Esophagus muscularis mucosa (tissue), 4 donors: ENCODE measurements at regions not wholly inside any gene's neighbourhood (a gene's known extent, or its start where the extent isn't known, plus 50 kb on each side); places are given as distances from the start of the nearest gene placed in this dataset.

Experiments
- DNase-seq: peaks from one replicate; pipeline ENCODE4 v3.0.0-alpha.2; 2017; ENCODE audit errors: extremely low spot score
- H3K27ac ChIP-seq, 4 donors: fragments of 200-600 bp; sonication (generic); replicated peaks in 1 of 4; 1 replicate in 3 of 4; 2 replicates in 1 of 4; pipeline ENCODE4 v1.5.1; 2016 to 2019; ENCODE audit warnings: mild to moderate bottlenecking in 1 of 4
- H3K27me3 ChIP-seq, 4 donors: fragments of 200-600 bp; sonication (generic); one replicate each; pipeline versions ENCODE4 v1.5.1 to v1.6.0; 2016 to 2019
- H3K36me3 ChIP-seq, 4 donors: fragments of 200-600 bp; sonication (generic); one replicate each; pipeline ENCODE4 v1.5.1; 2016 to 2019
- H3K4me1 ChIP-seq, 4 donors: fragments of 200-600 bp; sonication (generic); one replicate each; pipeline ENCODE4 v1.5.1; 2016 to 2019
- H3K4me3 ChIP-seq, 4 donors: fragments of 200-600 bp; sonication (generic); 1 replicate in 2 of 4; 2 replicates in 2 of 4; pipeline ENCODE4 v1.5.1; 2016 to 2019; ENCODE audit warnings: mild to moderate bottlenecking in 4 of 4, moderate library complexity in 1 of 4
- H3K9me3 ChIP-seq, 4 donors: fragments of 200-600 bp; sonication (generic); 1 replicate in 3 of 4; 2 replicates in 1 of 4; pipeline ENCODE4 v1.5.1; 2016 to 2019
- EP300 ChIP-seq: sonication (generic); formaldehyde crosslinking; IDR thresholded peaks from one replicate; pipeline ENCODE4 v1.6.1; 2017; ENCODE audit warnings: antibody characterized with exemption
- POLR2A ChIP-seq: fragments of 450-650 bp; IDR thresholded peaks from one replicate; pipeline ENCODE4 v1.6.1; 2017; ENCODE audit warnings: antibody characterized with exemption, moderate library complexity, mild to moderate bottlenecking, low read depth
- POLR2AphosphoS5 ChIP-seq, 2 donors: sonication (generic); formaldehyde crosslinking; IDR thresholded peaks; one replicate each; pipeline ENCODE4 v1.6.1; 2017; ENCODE audit warnings: antibody characterized with exemption in 2 of 2
- WGBS: methylation state at CpG from one replicate; pipeline ENCODE4 v1.1.5; 2018; 5-methylcytosine and 5-hydroxymethylcytosine counted together
- intact Hi-C: fragments of 100-400 bp; cut with DNase I; formaldehyde crosslinking; loops from one replicate; pipeline ENCODE4 v1.15.1; 2023
- TF ChIP-seq, protein P1 (sequence below), 3 experiments: fragments of 200-600 bp in 2 of 3; fragments of 450-650 bp in 1 of 3; sonication (generic) in 2 of 3; IDR thresholded peaks; one replicate each; pipeline ENCODE4 v1.5.1; 2017 to 2019; ENCODE audit warnings: antibody characterized with exemption in 3 of 3, mild to moderate bottlenecking in 2 of 3, moderate library complexity in 1 of 3

DNA sequence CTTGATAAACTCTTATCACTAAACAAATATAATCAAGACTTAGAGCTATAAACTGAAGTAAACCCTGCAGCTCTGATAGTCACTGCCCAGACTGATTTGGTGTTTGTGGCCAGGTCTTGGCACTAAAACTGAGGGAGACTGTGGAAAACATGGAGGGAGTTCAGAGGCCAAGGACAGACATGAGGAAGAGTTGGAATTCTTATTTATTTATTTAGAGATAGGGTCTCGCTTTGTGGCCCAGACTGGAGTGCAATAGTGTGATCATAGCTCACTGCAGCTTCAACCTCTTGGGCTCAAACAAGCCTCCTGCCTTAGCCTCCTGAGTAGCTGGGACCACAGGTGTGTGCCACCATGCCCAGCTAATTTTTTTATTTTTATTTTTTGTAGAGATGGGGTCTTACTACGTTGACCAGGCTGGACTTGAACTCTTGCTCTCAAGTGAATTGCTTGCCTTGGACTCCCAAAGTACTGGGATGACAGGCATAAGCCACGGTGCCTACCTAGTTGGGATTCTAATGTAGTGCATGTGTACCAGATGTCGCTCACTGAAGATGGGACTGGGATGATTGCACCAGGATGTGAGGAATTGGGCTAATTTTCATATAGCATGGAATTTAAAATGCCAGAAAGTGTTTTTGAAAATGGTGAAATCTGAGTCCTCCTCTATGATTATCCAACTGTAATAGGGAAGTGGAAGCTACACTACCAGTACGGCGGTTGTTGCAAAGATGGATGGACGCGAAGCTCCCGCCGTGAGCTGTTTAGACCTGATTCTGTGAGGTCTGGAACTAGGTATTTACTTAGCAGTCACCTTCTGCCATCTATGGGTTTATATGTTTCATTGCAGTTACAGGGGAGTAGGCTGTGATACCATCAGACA is 52.7 kb upstream of the CTLA4 start:
- Histone ChIP-seq H3K4me3 (peak overlapping the region in 1 of 4 donors; percentile 10), H3K9me3 (no peaks in the 10 kb centered on the region), H3K36me3 (no peaks in the 10 kb centered on the region), H3K27me3 (no peaks in the 10 kb centered on the region), H3K4me1 (peaks cover 6 to 21% (median 8%) of the 10 kb centered on the region in 4 donors), H3K27ac (no peak overlapping the region)
- peak; percentile 89 for DNase-seq
- TF ChIP-seq POLR2AphosphoS5 (IDR thresholded peaks at IDR 0.05) = no peak
- TF ChIP-seq, protein P1, sequence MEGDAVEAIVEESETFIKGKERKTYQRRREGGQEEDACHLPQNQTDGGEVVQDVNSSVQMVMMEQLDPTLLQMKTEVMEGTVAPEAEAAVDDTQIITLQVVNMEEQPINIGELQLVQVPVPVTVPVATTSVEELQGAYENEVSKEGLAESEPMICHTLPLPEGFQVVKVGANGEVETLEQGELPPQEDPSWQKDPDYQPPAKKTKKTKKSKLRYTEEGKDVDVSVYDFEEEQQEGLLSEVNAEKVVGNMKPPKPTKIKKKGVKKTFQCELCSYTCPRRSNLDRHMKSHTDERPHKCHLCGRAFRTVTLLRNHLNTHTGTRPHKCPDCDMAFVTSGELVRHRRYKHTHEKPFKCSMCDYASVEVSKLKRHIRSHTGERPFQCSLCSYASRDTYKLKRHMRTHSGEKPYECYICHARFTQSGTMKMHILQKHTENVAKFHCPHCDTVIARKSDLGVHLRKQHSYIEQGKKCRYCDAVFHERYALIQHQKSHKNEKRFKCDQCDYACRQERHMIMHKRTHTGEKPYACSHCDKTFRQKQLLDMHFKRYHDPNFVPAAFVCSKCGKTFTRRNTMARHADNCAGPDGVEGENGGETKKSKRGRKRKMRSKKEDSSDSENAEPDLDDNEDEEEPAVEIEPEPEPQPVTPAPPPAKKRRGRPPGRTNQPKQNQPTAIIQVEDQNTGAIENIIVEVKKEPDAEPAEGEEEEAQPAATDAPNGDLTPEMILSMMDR (IDR thresholded peaks at IDR 0.05) = peak; percentile 60 to 79 (median 77)
- WGBS = 31% methylated on average over 10 of the region's 10 CpGs
- intact Hi-C loops = loop anchor here (5.0 to 10.0 kb wide), 3 partner anchors 92 to 330 kb away; no protein-coding TSS in a partner anchor

GRCh38 chr2:203815541-203815898 is 52.1 kb upstream of the CTLA4 start:
- intact Hi-C loops = loop anchor here (5.0 to 10.0 kb wide), 3 partner anchors 92 to 331 kb away; no protein-coding TSS in a partner anchor
- WGBS = 13% methylated on average over 2 of the region's 2 CpGs
- no peak for DNase-seq
- Histone ChIP-seq H3K27me3 (no peaks in the 10 kb centered on the region), H3K27ac (peak overlapping the region in 1 of 4 donors; percentile 7), H3K9me3 (no peaks in the 10 kb centered on the region), H3K4me3 (no peak overlapping the region), H3K36me3 (no peaks in the 10 kb centered on the region), H3K4me1 (peaks cover 6 to 21% (median 8%) of the 10 kb centered on the region in 4 donors)
- TF ChIP-seq POLR2AphosphoS5 (IDR thresholded peaks at IDR 0.05) (no peak), EP300 (no peak), POLR2A (no peak)
- TF ChIP-seq, protein P1 (IDR thresholded peaks at IDR 0.05) = no peak

DNA sequence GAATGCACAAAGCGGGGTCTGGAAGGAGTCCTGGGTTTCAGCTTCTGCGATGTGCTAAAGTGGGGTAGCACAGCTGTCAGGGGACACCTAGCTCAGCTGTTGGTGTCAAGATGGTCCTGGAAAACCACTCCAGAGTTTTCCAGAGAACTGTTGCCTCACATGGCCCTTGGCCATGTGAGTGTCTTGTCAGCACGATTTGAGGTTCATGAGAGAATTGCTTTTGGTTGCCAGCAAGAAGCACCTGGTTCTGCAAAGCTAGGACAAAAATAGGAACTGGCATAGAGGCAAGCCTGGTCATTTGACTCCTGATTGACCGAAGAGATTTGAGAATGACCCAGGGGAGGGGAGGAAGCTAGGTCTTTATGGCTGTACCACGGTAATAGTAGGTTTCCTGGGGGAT is 50.4 kb upstream of the CTLA4 start:
- H3K4me1 ChIP-seq = peaks cover 6 to 18% (median 8%) of the 10 kb centered on the region in 4 donors
- DNase-seq = peak; percentile 62
- intact Hi-C loops = loop anchor here (5.0 to 10.0 kb wide), 3 partner anchors 90 to 332 kb away; no protein-coding TSS in a partner anchor
- no peak for TF ChIP-seq EP300
- no peak for TF ChIP-seq POLR2AphosphoS5 (IDR thresholded peaks at IDR 0.05)
- TF ChIP-seq, protein P1 (IDR thresholded peaks at IDR 0.05) = no peak
- no peak for TF ChIP-seq POLR2A
- no peaks in the 10 kb centered on the region for H3K9me3 ChIP-seq
- no peaks in the 10 kb centered on the region for H3K27me3 ChIP-seq
- H3K4me3 ChIP-seq = no peak overlapping the region
- no peaks in the 10 kb centered on the region for H3K36me3 ChIP-seq
- no peak overlapping the region for H3K27ac ChIP-seq
- WGBS = 67% methylated on average over 5 of the region's 5 CpGs
